ENCODE measurements at regions not wholly inside any gene's neighbourhood (a gene's known extent, or its start where the extent isn't known, plus 50 kb on each side); places are given as distances from the start of the nearest gene placed in this dataset.

GRCh38 chr4:32148111-32148666 is 1428.0 kb downstream of the PCDH7 start:
- DNase-seq (ENCODE audit: low read depth): no peak

- DNase-seq (ENCODE audit: low read depth): no peak
Measured at GRCh38 chr4:32158961-32159360, 1438.8 kb downstream of the PCDH7 start.

- DNase-seq (ENCODE audit: low read depth): peak; percentile 38
Measured at GRCh38 chr4:32161392-32161791, 1441.2 kb downstream of the PCDH7 start.

GRCh38 chr4:32163125-32163524 is 1443.0 kb downstream of the PCDH7 start:
- DNase-seq (ENCODE audit: low read depth): no peak

GRCh38 chr4:32169841-32170240 is 1449.7 kb downstream of the PCDH7 start:
- DNase-seq (ENCODE audit: low read depth): no peak

- peak; percentile 32 for DNase-seq (ENCODE audit: low read depth)
Measured at GRCh38 chr4:32172086-32172485, 1451.9 kb downstream of the PCDH7 start.

GRCh38 chr4:32172761-32173160 is 1452.6 kb downstream of the PCDH7 start:
- DNase-seq (ENCODE audit: low read depth): peak; percentile 73

- DNase-seq (ENCODE audit: low read depth): no peak
Measured at GRCh38 chr4:32180086-32180485, 1459.9 kb downstream of the PCDH7 start.

- no peak for DNase-seq (ENCODE audit: low read depth)
Measured at GRCh38 chr4:32184186-32184585, 1464.0 kb downstream of the PCDH7 start.

GRCh38 chr4:32189130-32189529 is 1469.0 kb downstream of the PCDH7 start:
- no peak for DNase-seq (ENCODE audit: low read depth)

GRCh38 chr4:32189788-32190187 is 1469.6 kb downstream of the PCDH7 start:
- no peak for DNase-seq (ENCODE audit: low read depth)

- no peak for DNase-seq (ENCODE audit: low read depth)
Measured at GRCh38 chr4:32191961-32192360, 1471.8 kb downstream of the PCDH7 start.

GRCh38 chr4:32192363-32192762 is 1472.2 kb downstream of the PCDH7 start:
- no peak for DNase-seq (ENCODE audit: low read depth)

- DNase-seq (ENCODE audit: low read depth): no peak
Measured at GRCh38 chr4:32192991-32193390, 1472.8 kb downstream of the PCDH7 start.

GRCh38 chr4:32196950-32197688 is 1477.0 kb downstream of the PCDH7 start:
- DNase-seq (ENCODE audit: low read depth): no peak

- no peak for DNase-seq (ENCODE audit: low read depth)
Measured at GRCh38 chr4:32199639-32200038, 1479.5 kb downstream of the PCDH7 start.

- no peak for DNase-seq (ENCODE audit: low read depth)
Measured at GRCh38 chr4:32203340-32203739, 1483.2 kb downstream of the PCDH7 start.

GRCh38 chr4:32206756-32207155 is 1486.6 kb downstream of the PCDH7 start:
- no peak for DNase-seq (ENCODE audit: low read depth)

GRCh38 chr4:32207456-32207855 is 1487.3 kb downstream of the PCDH7 start:
- DNase-seq (ENCODE audit: low read depth): peak; percentile 58

- no peak for DNase-seq (ENCODE audit: low read depth)
Measured at GRCh38 chr4:32215277-32215676, 1495.1 kb downstream of the PCDH7 start.

- DNase-seq (ENCODE audit: low read depth): no peak
Measured at GRCh38 chr4:32216502-32216901, 1496.3 kb downstream of the PCDH7 start.

GRCh38 chr4:32219306-32220075 is 1499.3 kb downstream of the PCDH7 start:
- DNase-seq (ENCODE audit: low read depth): no peak

- DNase-seq (ENCODE audit: low read depth): no peak
Measured at GRCh38 chr4:32226204-32226603, 1506.0 kb downstream of the PCDH7 start.
